Type B pancreatic cell (in vitro differentiated cells): ENCODE measurements at regions not wholly inside any gene's neighbourhood (a gene's known extent, or its start where the extent isn't known, plus 50 kb on each side); places are given as distances from the start of the nearest gene placed in this dataset.
A peak's percentile ranks its signal among the peaks of the same experiment; 100 is the strongest.

Experiments
- DNase-seq: peaks from one replicate; pipeline ENCODE4 v3.0.0; 2021; ENCODE audit warnings: mixed read lengths; ENCODE audit not compliant: unreplicated experiment; ENCODE audit errors: extremely low spot score
- H3K27ac Mint-ChIP-seq: 2 replicates; pipeline ENCODE4 v1.8.0; 2021; ENCODE audit warnings: mild to moderate bottlenecking, mixed read lengths
- H3K27me3 Mint-ChIP-seq: 2 replicates; pipeline ENCODE4 v1.8.0; 2021; ENCODE audit warnings: mixed read lengths
- H3K36me3 Mint-ChIP-seq: 2 replicates; pipeline ENCODE4 v1.8.0; 2021; ENCODE audit warnings: mixed read lengths
- H3K4me1 Mint-ChIP-seq: one replicate; pipeline ENCODE4 v1.8.0; 2021; ENCODE audit warnings: mixed read lengths; ENCODE audit not compliant: unreplicated experiment
- H3K4me3 Mint-ChIP-seq: 2 replicates; pipeline ENCODE4 v1.8.0; 2021; ENCODE audit warnings: mild to moderate bottlenecking, mixed read lengths
- H3K9me3 Mint-ChIP-seq: 2 replicates; pipeline ENCODE4 v1.8.0; 2021; ENCODE audit warnings: mixed read lengths
- CTCF ChIP-seq: fragments of 200-600 bp; sonication (generic); conservative IDR thresholded peaks from 2 replicates; pipeline ENCODE4 v1.5.0; 2021; ENCODE audit warnings: antibody characterized with exemption, mild to moderate bottlenecking

GRCh38 chr11:120011836-120012235 is 126.1 kb downstream of the TRIM29 start:
- H3K4me3 Mint-ChIP-seq = no peak overlapping the region
- H3K27ac Mint-ChIP-seq = no peak overlapping the region
- H3K4me1 Mint-ChIP-seq = peaks cover 58% of the 10 kb centered on the region
- H3K27me3 Mint-ChIP-seq = peaks cover 24% of the 10 kb centered on the region
- no peak for DNase-seq
- TF ChIP-seq CTCF = no peak
- no peaks in the 10 kb centered on the region for H3K36me3 Mint-ChIP-seq
- H3K9me3 Mint-ChIP-seq = no peaks in the 10 kb centered on the region

- Mint-ChIP-seq H3K4me1 (peaks cover 54% of the 10 kb centered on the region), H3K9me3 (no peaks in the 10 kb centered on the region), H3K4me3 (peak overlapping the region; percentile 49), H3K36me3 (no peaks in the 10 kb centered on the region), H3K27me3 (peaks cover 20% of the 10 kb centered on the region), H3K27ac (no peak overlapping the region)
- DNase-seq = no peak
- TF ChIP-seq CTCF = no peak
Measured at GRCh38 chr11:120010775-120011174, 127.1 kb downstream of the TRIM29 start.

- Mint-ChIP-seq H3K27me3 (peaks cover 17% of the 10 kb centered on the region), H3K27ac (no peak overlapping the region), H3K4me1 (peaks cover 48% of the 10 kb centered on the region), H3K4me3 (no peak overlapping the region), H3K36me3 (no peaks in the 10 kb centered on the region), H3K9me3 (no peaks in the 10 kb centered on the region)
- no peak for DNase-seq
- no peak for TF ChIP-seq CTCF
Measured at GRCh38 chr11:120009938-120010337, 128.0 kb downstream of the TRIM29 start.

- Mint-ChIP-seq H3K27ac (no peak overlapping the region), H3K4me1 (peaks cover 39% of the 10 kb centered on the region), H3K9me3 (no peaks in the 10 kb centered on the region), H3K36me3 (no peaks in the 10 kb centered on the region), H3K4me3 (no peak overlapping the region), H3K27me3 (peaks cover 11% of the 10 kb centered on the region)
- TF ChIP-seq CTCF = no peak
- no peak for DNase-seq
Measured at GRCh38 chr11:120007144-120007543, 130.8 kb downstream of the TRIM29 start.

GRCh38 chr11:120004723-120005122 is 133.2 kb downstream of the TRIM29 start:
- H3K4me3 Mint-ChIP-seq = no peak overlapping the region
- no peak for DNase-seq
- H3K4me1 Mint-ChIP-seq = peaks cover 29% of the 10 kb centered on the region
- no peak overlapping the region for H3K27ac Mint-ChIP-seq
- H3K36me3 Mint-ChIP-seq = no peaks in the 10 kb centered on the region
- H3K27me3 Mint-ChIP-seq = peaks cover 11% of the 10 kb centered on the region
- no peak for TF ChIP-seq CTCF
- H3K9me3 Mint-ChIP-seq = no peaks in the 10 kb centered on the region
